ENCODE measurements at regions not wholly inside any gene's neighbourhood (a gene's known extent, or its start where the extent isn't known, plus 50 kb on each side); places are given as distances from the start of the nearest gene placed in this dataset.

GRCh38 chr10:88116971-88117626 lies 253.7 kb downstream of the PTEN start:
- Histone ChIP-seq H3K23ac (ENCODE audit: insufficient read length) (no peak overlapping the region), H2BK12ac (ENCODE audit: low read depth, low read length) (no peak overlapping the region), H4K91ac (replicated peaks; ENCODE audit: insufficient read length, low read length) (no peak overlapping the region), H3K4ac (replicated peaks; ENCODE audit: insufficient read length, low read depth, low read length) (no peak overlapping the region), H3K9ac (replicated peaks in 1 of 4; ENCODE audit: extremely low read depth in 1 of 4, low read depth in 3 of 4, low read length in 3 of 4) (no peak overlapping the region), H2AFZ (ENCODE audit: low read length) (no peak overlapping the region), H3K36me3 (ENCODE audit: control insufficient read depth in 2 of 4, insufficient read depth in 4 of 4, low read length in 3 of 4) (no peaks in the 10 kb centered on the region), H2BK5ac (ENCODE audit: low read depth, low read length) (no peak overlapping the region), H4K20me1 (replicated peaks in 1 of 2; ENCODE audit: control insufficient read depth in 1 of 2, insufficient read depth in 2 of 2, low read length in 2 of 2) (no peaks in the 10 kb centered on the region), H3K9me3 (ENCODE audit: insufficient read depth in 2 of 2, low read depth in 1 of 2, low read length in 1 of 2) (no peaks in the 10 kb centered on the region), H2AK5ac (ENCODE audit: low read depth, low read length) (no peak overlapping the region), H3K56ac (replicated peaks; ENCODE audit: insufficient read length, low read depth, low read length) (no peak overlapping the region), H2BK15ac (ENCODE audit: low read length) (no peak overlapping the region), H3K4me2 (ENCODE audit: insufficient read depth in 1 of 2, low read depth in 2 of 2, low read length in 2 of 2) (no peak overlapping the region), H3K4me1 (replicated peaks in 1 of 4; ENCODE audit: control insufficient read depth in 3 of 4, insufficient read depth in 4 of 4, low read length in 3 of 4) (no peaks in the 10 kb centered on the region; a peak in 2 of 7 replicates), H3K4me3 (ENCODE audit: extremely low read depth in 1 of 4, insufficient read depth in 2 of 4, low read depth in 3 of 4, low read length in 4 of 4) (no peak overlapping the region), H4K5ac (ENCODE audit: insufficient read length, low read depth, low read length) (no peak overlapping the region), H3K79me1 (ENCODE audit: low read depth, low read length) (no peaks in the 10 kb centered on the region), H3K14ac (ENCODE audit: insufficient read length) (no peak overlapping the region), H2BK120ac (replicated peaks; ENCODE audit: low read depth, low read length) (no peak overlapping the region), H3K27me3 (replicated peaks in 1 of 4; ENCODE audit: control insufficient read depth in 3 of 4, extremely low read depth in 1 of 4, insufficient read depth in 3 of 4, low read length in 3 of 4) (no peaks in the 10 kb centered on the region), H2BK20ac (ENCODE audit: low read length) (no peak overlapping the region; the same call in 1 of the 2 replicates), H3K79me2 (ENCODE audit: control insufficient read depth in 1 of 2, insufficient read depth in 2 of 2, low read length in 2 of 2) (no peaks in the 10 kb centered on the region), H4K8ac (ENCODE audit: extremely low read depth, insufficient read depth, low read length) (no peak overlapping the region), H3K18ac (ENCODE audit: extremely low read depth, low read length) (no peak overlapping the region), H3K23me2 (ENCODE audit: low read depth, low read length) (no peaks in the 10 kb centered on the region), H3K27ac (ENCODE audit: low read depth, low read length) (no peak overlapping the region)
- POLR2A ChIA-PET (ENCODE audit: partially characterized antibody) = interaction anchor here (2.6 kb wide), 1 partner anchor 254 kb away, joined by 8 read pairs; the partner anchor contains the start of genes KLLN and PTEN
- WGBS, 2 experiments (ENCODE audit: extremely low coverage in 1 of 2, insufficient coverage in 1 of 2, insufficient read length in 1 of 2, insufficient replicate concordance in 2 of 2, low coverage in 1 of 2, low lambda C conversion rate in 2 of 2, missing lambda C conversion rate in 1 of 2) = 83% methylated on average over 7 of the region's 7 CpGs; no CpG with 5 or more reads in 1 of the 2 experiments
- DNase-seq (ENCODE audit: low read depth in 1 of 2, low spot score in 2 of 2) (no peak), FAIRE-seq (no peak)
- CTCF ChIA-PET (ENCODE audit: partially characterized antibody) = interaction anchor here (0.8 to 2.6 kb wide), 19 partner anchors 9 to 345 kb away, joined by 3 to 12 read pairs (median 3); no protein-coding TSS in a partner anchor
- TF ChIP-seq MAX (IDR thresholded peaks at IDR 0.05) (no peak), RAD21 (IDR thresholded peaks at IDR 0.05 in 1 of 2, conservative IDR thresholded peaks at IDR 0.05 in 1 of 2; ENCODE audit: low read depth in 2 of 2, low read length in 2 of 2) (no peak), KDM4A (IDR thresholded peaks at IDR 0.05; ENCODE audit: low read depth, low read length, severe bottlenecking) (no peak)

All from H1 (cell line).